HCT116 (cell line): ENCODE measurements at regions not wholly inside any gene's neighbourhood (a gene's known extent, or its start where the extent isn't known, plus 50 kb on each side); places are given as distances from the start of the nearest gene placed in this dataset.

Experiments
- ATAC-seq: fragments of 200-7000 bp; cut with Tn5 transposase; 2 replicates; pipeline ENCODE4 v1.9.1; 2020; ENCODE audit warnings: mild to moderate bottlenecking, moderate library complexity
- BruUV-seq: library from RNA; stranded (reverse); fragments of 400-500 nt; replicated peaks from 2 replicates; lab custom pipeline; 2021; lab: Mats Ljungman, UMichigan
- CTCF ChIA-PET: fragments of 300-600 bp; sonication (Branson Sonifier 250); formaldehyde crosslinking; loops from one replicate; lab custom pipeline; 2021; ENCODE audit warnings: antibody characterized with exemption; lab: Charles Lee
- POLR2A ChIA-PET: fragments of 300-600, 350-600 bp; sonication (Branson Sonifier 250); formaldehyde crosslinking; loops from one replicate; lab custom pipeline; 2021; ENCODE audit warnings: antibody characterized with exemption; lab: Charles Lee
- RAD21 ChIA-PET, 2 experiments: fragments of 300-600 bp; sonication (Branson Sonifier 250); formaldehyde crosslinking; loops; one replicate each; lab custom pipeline; 2023; ENCODE audit warnings: low total read pairs in 2 of 2; ENCODE audit not compliant: uncharacterized antibody in 2 of 2, unreplicated experiment in 2 of 2, low non-redundant PET in 1 of 2; lab: Charles Lee
- DNase-seq: peaks from one replicate; pipeline ENCODE4 v3.0.0-alpha.2; 2010; ENCODE audit warnings: low read depth, low spot score
- H2AFZ ChIP-seq: fragments of 200-600 bp; shearing (Covaris generic), sonication (generic); 2 replicates; pipeline ENCODE4 v1.6.1; 2017; ENCODE audit warnings: low read depth, mixed run types, mixed read lengths, antibody characterized with exemption, low read length; ENCODE audit not compliant: poor library complexity, severe bottlenecking
- H3K27ac ChIP-seq: 2 replicates; pipeline ENCODE4 v1.5.1; 2012; ENCODE audit warnings: low read depth, low read length
- H3K27me3 ChIP-seq: fragments of 200-600 bp; sonication (generic); 2 replicates; pipeline ENCODE4 v1.6.1; 2016; ENCODE audit warnings: mixed run types, low read length, mixed read lengths; ENCODE audit not compliant: insufficient read depth
- H3K36me3 ChIP-seq, 2 experiments: fragments of 200-500 bp in 1 of 2; fragments of 200-600 bp in 1 of 2; sonication (Bioruptor generic) in 1 of 2; sonication (generic) in 1 of 2; 2 replicates each; pipeline versions ENCODE4 v1.5.1 to v1.6.1; 2014 to 2016; ENCODE audit warnings: low read length in 2 of 2, inconsistent platforms in 1 of 2, mixed read lengths in 1 of 2, mixed run types in 1 of 2; ENCODE audit not compliant: insufficient read depth in 2 of 2, control insufficient read depth in 1 of 2
- H3K4me1 ChIP-seq, 2 experiments: fragments of 200-600 bp in 1 of 2; sonication (generic) in 1 of 2; 2 replicates each; pipeline versions ENCODE4 v1.5.1 to v1.6.1; 2012 to 2017; ENCODE audit warnings: low read length in 2 of 2, inconsistent platforms in 1 of 2, mild to moderate bottlenecking in 1 of 2, mixed read lengths in 1 of 2, mixed run types in 1 of 2, moderate library complexity in 1 of 2; ENCODE audit not compliant: insufficient read depth in 2 of 2, control insufficient read depth in 1 of 2
- H3K4me2 ChIP-seq: fragments of 200-600 bp; sonication (generic); 2 replicates; pipeline ENCODE4 v1.6.1; 2017; ENCODE audit warnings: mixed run types, low read length, mixed read lengths
- H3K4me3 ChIP-seq, 2 experiments: fragments of 200-600 bp in 1 of 2; sonication (generic) in 1 of 2; replicated peaks in 1 of 2; 2 replicates each; pipeline ENCODE4 v1.5.1; 2011 to 2016; ENCODE audit warnings: low read length in 2 of 2, control low read depth in 1 of 2, low read depth in 1 of 2, mild to moderate bottlenecking in 1 of 2, mixed read lengths in 1 of 2, mixed run types in 1 of 2
- H3K79me2 ChIP-seq: fragments of 200-600 bp; sonication (generic); 2 replicates; pipeline ENCODE4 v1.6.1; 2017; ENCODE audit warnings: mild to moderate bottlenecking, mixed run types, low read length, moderate library complexity, mixed read lengths; ENCODE audit not compliant: insufficient read depth
- H3K9ac ChIP-seq: fragments of 200-600 bp; sonication (generic); 2 replicates; pipeline ENCODE4 v1.6.1; 2016; ENCODE audit warnings: low read length, mixed read lengths
- H3K9me2 ChIP-seq: fragments of 200-600 bp; sonication (generic), shearing (Covaris generic); 2 replicates; pipeline ENCODE4 v1.6.1; 2017; ENCODE audit warnings: mixed run types, mild to moderate bottlenecking, moderate library complexity; ENCODE audit not compliant: insufficient read depth
- H3K9me3 ChIP-seq, 2 experiments: fragments of 200-500 bp in 1 of 2; fragments of 200-600 bp in 1 of 2; sonication (Bioruptor generic) in 1 of 2; sonication (generic) in 1 of 2; 2 replicates each; pipeline ENCODE4 v1.6.1; 2014 to 2017; ENCODE audit warnings: low read length in 2 of 2, mixed read lengths in 2 of 2, inconsistent platforms in 1 of 2, low read depth in 1 of 2, mild to moderate bottlenecking in 1 of 2, mixed run types in 1 of 2, moderate library complexity in 1 of 2; ENCODE audit not compliant: control insufficient read depth in 1 of 2, insufficient read depth in 1 of 2
- H4K20me1 ChIP-seq: fragments of 200-600 bp; sonication (generic), shearing (Covaris generic); 2 replicates; pipeline ENCODE4 v1.6.1; 2017; ENCODE audit warnings: mixed run types, mild to moderate bottlenecking, moderate library complexity; ENCODE audit not compliant: insufficient read depth
- ATF3 ChIP-seq: IDR thresholded peaks from 2 replicates; pipeline ENCODE4 v1.6.1; 2012
- CTCF ChIP-seq, 3 experiments: fragments of 200-600 bp in 1 of 3; sonication (generic) in 1 of 3; IDR thresholded peaks in 2 of 3; conservative IDR thresholded peaks in 1 of 3; 2 replicates each; pipeline ENCODE4 v1.5.1; 2012 to 2017; ENCODE audit warnings: low read depth in 2 of 3, low read length in 2 of 3, antibody characterized with exemption in 1 of 3, borderline replicate concordance in 1 of 3, control low read depth in 1 of 3, mild to moderate bottlenecking in 1 of 3, mixed read lengths in 1 of 3, mixed run types in 1 of 3, moderate library complexity in 1 of 3; ENCODE audit not compliant: insufficient read depth in 1 of 3
- EGR1 ChIP-seq: IDR thresholded peaks from 2 replicates; pipeline ENCODE4 v1.6.1; 2012; ENCODE audit warnings: low read depth
- ELF1 ChIP-seq: IDR thresholded peaks from 2 replicates; pipeline ENCODE4 v1.6.1; 2012; ENCODE audit warnings: low read depth, borderline replicate concordance
- EZH2 ChIP-seq: fragments of 200-600 bp; sonication (generic); IDR thresholded peaks from 2 replicates; pipeline ENCODE4 v1.6.1; 2017; ENCODE audit warnings: antibody characterized with exemption, mixed run types
- EZH2phosphoT487 ChIP-seq: fragments of 200-600 bp; IDR thresholded peaks from 2 replicates; pipeline ENCODE4 v1.6.1; 2018; ENCODE audit warnings: antibody characterized with exemption, borderline replicate concordance
- FOSL1 ChIP-seq: IDR thresholded peaks from 2 replicates; pipeline ENCODE4 v1.6.1; 2012; ENCODE audit warnings: low read depth
- JUND ChIP-seq: IDR thresholded peaks from 2 replicates; pipeline ENCODE4 v1.6.1; 2012
- MAX ChIP-seq: IDR thresholded peaks from 2 replicates; pipeline ENCODE4 v1.6.1; 2012
- POLR2A ChIP-seq: IDR thresholded peaks from 2 replicates; pipeline ENCODE4 v1.7.0; 2011; ENCODE audit warnings: borderline replicate concordance; ENCODE audit not compliant: insufficient read depth, insufficient read length; ENCODE audit errors: extremely low read depth
- POLR2AphosphoS5 ChIP-seq: IDR thresholded peaks from 2 replicates; pipeline ENCODE4 v1.6.1; 2011; ENCODE audit warnings: mild to moderate bottlenecking, low read depth, low read length, moderate library complexity
- RAD21 ChIP-seq: IDR thresholded peaks from 2 replicates; pipeline ENCODE4 v1.6.1; 2012; ENCODE audit warnings: low read depth, mild to moderate bottlenecking
- REST ChIP-seq: IDR thresholded peaks from 2 replicates; pipeline ENCODE4 v1.6.1; 2012; ENCODE audit warnings: low read depth
- SIN3A ChIP-seq: IDR thresholded peaks from 2 replicates; pipeline ENCODE4 v1.6.1; 2012; ENCODE audit warnings: low read depth
- SP1 ChIP-seq: IDR thresholded peaks from 2 replicates; pipeline ENCODE4 v1.6.1; 2012; ENCODE audit warnings: low read depth
- SRF ChIP-seq: IDR thresholded peaks from 2 replicates; pipeline ENCODE4 v1.6.1; 2012; ENCODE audit warnings: low read depth
- TCF7L2 ChIP-seq: IDR thresholded peaks from 2 replicates; pipeline ENCODE4 v1.7.0; 2011; ENCODE audit warnings: borderline replicate concordance, inconsistent platforms; ENCODE audit not compliant: insufficient read depth, insufficient read length; ENCODE audit errors: extremely low read depth
- ZBTB33 ChIP-seq: IDR thresholded peaks from 2 replicates; pipeline ENCODE4 v1.6.1; 2011; ENCODE audit warnings: mild to moderate bottlenecking, low read length, moderate library complexity; ENCODE audit not compliant: insufficient replicate concordance; ENCODE audit errors: extremely low read depth
- ZFX ChIP-seq: fragments of 450-650 bp; IDR thresholded peaks from 2 replicates; pipeline ENCODE4 v1.6.1; 2017
- ZNF274 ChIP-seq: fragments of 200-500 bp; sonication (Bioruptor generic); IDR thresholded peaks from 2 replicates; pipeline ENCODE4 v1.6.1; 2014; ENCODE audit warnings: mild to moderate bottlenecking, low read depth, low read length, inconsistent platforms
- intact Hi-C: fragments of 100-400 bp; cut with micrococcal nuclease; formaldehyde crosslinking; loops from 2 replicates; pipeline ENCODE4 v1.10.0; 2022

- Histone ChIP-seq H3K4me2 (no peak overlapping the region), H4K20me1 (no peaks in the 10 kb centered on the region), H2AFZ (no peak overlapping the region), H3K27me3 (no peaks in the 10 kb centered on the region), H3K4me3 (no peak overlapping the region), H3K9ac (no peak overlapping the region), H3K27ac (no peak overlapping the region), H3K9me2 (no peaks in the 10 kb centered on the region), H3K4me1 (no peaks in the 10 kb centered on the region), H3K79me2 (no peaks in the 10 kb centered on the region), H3K9me3 (no peaks in the 10 kb centered on the region), H3K36me3 (no peaks in the 10 kb centered on the region)
- CTCF ChIA-PET, result no interaction called here
- BruUV-seq, result no TSS peak
- DNase-seq (no peak), ATAC-seq (no peak)
- POLR2A ChIA-PET, result no interaction called here
- RAD21 ChIA-PET, result no interaction called here
- intact Hi-C loops, result no loop called here
- TF ChIP-seq ZFX (no peak), EZH2phosphoT487 (no peak), CTCF (IDR thresholded peaks at IDR 0.05 in 2 of 3, conservative IDR thresholded peaks at IDR 0.05 in 1 of 3; ENCODE audit: borderline replicate concordance in 1 of 3, insufficient read depth in 1 of 3, low read depth in 2 of 3, low read length in 2 of 3) (no peak), TCF7L2 (no peak), EGR1 (no peak), SP1 (no peak), ZBTB33 (no peak), EZH2 (no peak), ATF3 (no peak), FOSL1 (no peak), POLR2A (no peak), RAD21 (no peak), POLR2AphosphoS5 (no peak), ZNF274 (no peak), MAX (no peak), SRF (no peak), ELF1 (no peak), JUND (no peak), REST (no peak), SIN3A (no peak)
Measured at GRCh38 chr5:90289837-90290236, 119.7 kb downstream of the CETN3 start.
